ENCODE measurements at regions not wholly inside any gene's neighbourhood (a gene's known extent, or its start where the extent isn't known, plus 50 kb on each side); places are given as distances from the start of the nearest gene placed in this dataset.

- Histone ChIP-seq H3K27ac (no peak overlapping the region), H3K36me3 (no peaks in the 10 kb centered on the region), H3K27me3 (no peaks in the 10 kb centered on the region), H3K4me1 (no peaks in the 10 kb centered on the region), H3K9me3 (no peaks in the 10 kb centered on the region), H3K4me3 (no peak overlapping the region)
- ATAC-seq (no peak), DNase-seq (no peak)
- intact Hi-C loops (cut with DNase I), result no loop called here
- 62% methylated on average over 11 of the region's 14 CpGs for WGBS (ENCODE audit: insufficient coverage, low coverage, low lambda C conversion rate, missing lambda C conversion rate)
- TF ChIP-seq POLR2A (IDR thresholded peaks at IDR 0.05) (no peak), CTCF (IDR thresholded peaks at IDR 0.05) (no peak)
These were observed 193.8 kb upstream of the AJAP1 start for GRCh38 chr1:4460651-4461050.

- intact Hi-C loops (cut with DNase I), result no loop called here
- DNase-seq, result no peak
- no peaks in the 10 kb centered on the region for H3K9me3 ChIP-seq
- H3K36me3 ChIP-seq, result no peaks in the 10 kb centered on the region
- WGBS (ENCODE audit: insufficient coverage, low coverage, low lambda C conversion rate, missing lambda C conversion rate), result 77% methylated on average over 6 of the region's 14 CpGs
- H3K27me3 ChIP-seq, result no peaks in the 10 kb centered on the region
- H3K27ac ChIP-seq, result no peak overlapping the region
- no peak for ATAC-seq
- no peak overlapping the region for H3K4me3 ChIP-seq
- no peaks in the 10 kb centered on the region for H3K4me1 ChIP-seq
- TF ChIP-seq POLR2A (IDR thresholded peaks at IDR 0.05), result no peak
- no peak for TF ChIP-seq CTCF (IDR thresholded peaks at IDR 0.05)
These were observed 192.6 kb upstream of the AJAP1 start for GRCh38 chr1:4461726-4462290.

GRCh38 chr1:4462831-4463484 is 191.5 kb upstream of the AJAP1 start:
- Histone ChIP-seq H3K36me3 (no peaks in the 10 kb centered on the region), H3K9me3 (no peaks in the 10 kb centered on the region), H3K4me3 (no peak overlapping the region), H3K27ac (no peak overlapping the region), H3K4me1 (no peaks in the 10 kb centered on the region), H3K27me3 (no peaks in the 10 kb centered on the region)
- 79% methylated on average over 2 of the region's 13 CpGs for WGBS (ENCODE audit: insufficient coverage, low coverage, low lambda C conversion rate, missing lambda C conversion rate)
- ATAC-seq (peak in 2 of 4 donors; percentile 28 to 42), DNase-seq (no peak)
- intact Hi-C loops (cut with DNase I), result no loop called here
- TF ChIP-seq CTCF (IDR thresholded peaks at IDR 0.05) (no peak), POLR2A (IDR thresholded peaks at IDR 0.05) (no peak)

- no peak overlapping the region for H3K27ac ChIP-seq
- H3K4me1 ChIP-seq, result no peaks in the 10 kb centered on the region
- H3K36me3 ChIP-seq, result no peaks in the 10 kb centered on the region
- 39% methylated on average over 4 of the region's 9 CpGs for WGBS (ENCODE audit: insufficient coverage, low coverage, low lambda C conversion rate, missing lambda C conversion rate)
- TF ChIP-seq CTCF (IDR thresholded peaks at IDR 0.05) (no peak), POLR2A (IDR thresholded peaks at IDR 0.05) (no peak)
- no peak overlapping the region for H3K4me3 ChIP-seq
- no peaks in the 10 kb centered on the region for H3K27me3 ChIP-seq
- intact Hi-C loops (cut with DNase I), result no loop called here
- peak in 1 of 4 donors; percentile 18 for ATAC-seq
- H3K9me3 ChIP-seq, result no peaks in the 10 kb centered on the region
- no peak for DNase-seq
These were observed 190.8 kb upstream of the AJAP1 start for GRCh38 chr1:4463631-4464030.

Data from right lobe of liver (tissue), 6 donors.